Activated T-cell treated with anti-CD3 and anti-CD28 coated beads for 4 hours (primary cell): ENCODE measurements at regions not wholly inside any gene's neighbourhood (a gene's known extent, or its start where the extent isn't known, plus 50 kb on each side); places are given as distances from the start of the nearest gene placed in this dataset.

Source experiments
- DNase-seq: peaks from one replicate; pipeline ENCODE4 v3.0.0-alpha.2; 2020

GRCh38 chr14:106876711-106877110 is 1350.3 kb downstream of the TMEM121 start:
- no peak for DNase-seq

GRCh38 chr14:106877517-106877916 is 1351.1 kb downstream of the TMEM121 start:
- DNase-seq = no peak

- DNase-seq = no peak
These were observed 1352.9 kb downstream of the TMEM121 start for GRCh38 chr14:106879241-106879640.

GRCh38 chr14:106883218-106883692 is 1356.9 kb downstream of the TMEM121 start:
- no peak for DNase-seq
